ENCODE measurements at regions not wholly inside any gene's neighbourhood (a gene's known extent, or its start where the extent isn't known, plus 50 kb on each side); places are given as distances from the start of the nearest gene placed in this dataset.
"Not testable (repeated sequence)": the region's sequence is repeated elsewhere in the genome, so short reads cannot be mapped to it uniquely, and the experiment has no call there.

DNA sequence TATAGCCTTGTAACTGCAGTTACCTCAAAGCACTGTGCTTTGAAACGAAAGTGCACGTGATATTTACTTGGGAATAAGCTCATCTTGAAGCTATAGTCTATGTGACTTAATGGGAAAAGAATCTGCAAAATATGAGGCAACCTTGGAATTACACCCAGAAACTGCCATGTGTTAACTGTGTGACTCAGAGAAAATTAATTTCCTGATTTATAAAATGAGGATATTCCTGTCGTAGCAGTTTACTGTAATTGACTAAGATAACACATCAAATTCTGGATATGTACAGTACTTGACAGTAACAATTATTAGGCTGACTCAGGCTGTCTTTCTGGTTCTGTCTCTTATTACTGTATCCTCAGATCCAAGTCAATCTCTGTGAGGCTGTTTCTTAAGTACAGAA, 1079.9 kb upstream of the ACO1 start:
- Mint-ChIP-seq H3K4me3 (no peak overlapping the region), H3K36me3 (no peaks in the 10 kb centered on the region), H3K9me3 (no peaks in the 10 kb centered on the region), H3K4me1 (peaks cover 15 to 25% of the 10 kb centered on the region in 2 donors), H3K27me3 (ENCODE audit: low read depth in 3 of 3) (no peaks in the 10 kb centered on the region), H3K27ac (no peak overlapping the region)
- no peak for DNase-seq

DNA sequence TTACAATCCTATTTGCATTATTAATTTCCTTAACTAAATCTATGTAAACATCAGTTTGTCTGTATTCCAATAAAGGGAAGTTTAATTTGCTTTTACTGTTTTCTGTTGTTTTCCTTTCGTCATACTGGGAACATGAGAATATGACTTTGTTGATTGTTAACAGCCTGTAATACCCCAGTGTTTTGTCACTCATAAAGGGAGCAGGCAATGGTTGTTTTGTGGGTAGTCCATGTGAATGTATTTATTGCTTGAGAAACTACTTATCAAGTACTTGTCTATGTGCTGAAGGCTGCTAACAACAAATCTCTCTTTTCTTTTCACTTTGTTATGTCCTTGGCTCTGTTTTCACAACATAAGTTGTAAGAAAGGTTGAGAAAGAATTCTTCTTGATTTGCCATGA, 1070.2 kb upstream of the ACO1 start:
- Mint-ChIP-seq H3K4me1 (peaks cover 0 to 2% of the 10 kb centered on the region in 2 donors), H3K9me3 (peaks cover 0 to 8% (median 0%) of the 10 kb centered on the region in 6 donors), H3K36me3 (no peaks in the 10 kb centered on the region), H3K27me3 (ENCODE audit: low read depth in 3 of 3) (peaks cover 0 to 2% (median 1%) of the 10 kb centered on the region in 3 donors), H3K4me3 (no peak overlapping the region), H3K27ac (no peak overlapping the region)
- no peak for DNase-seq

DNA sequence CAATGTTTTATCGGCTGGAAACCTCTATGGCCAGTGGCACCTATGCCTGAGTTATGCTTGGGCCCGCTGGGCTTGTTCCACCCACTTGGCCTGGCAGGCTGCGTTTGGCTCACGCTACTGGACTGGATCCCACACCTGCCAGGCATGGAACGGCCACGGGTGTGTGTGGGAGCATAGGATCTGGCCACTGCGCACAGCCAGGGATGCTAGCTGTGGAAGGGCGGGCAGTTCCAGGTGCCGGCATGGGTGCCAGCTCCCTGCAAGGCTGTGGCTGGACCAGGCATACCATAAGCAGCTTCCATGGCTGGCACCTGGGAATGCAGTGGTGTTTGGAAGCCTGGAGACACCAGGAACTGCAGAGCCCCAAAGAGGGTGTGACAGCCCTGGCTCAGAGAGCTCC, 1063.9 kb upstream of the ACO1 start:
- H3K36me3 Mint-ChIP-seq: no peaks in the 10 kb centered on the region
- H3K9me3 Mint-ChIP-seq: peaks cover 0 to 4% (median 0%) of the 10 kb centered on the region in 6 donors
- H3K27me3 Mint-ChIP-seq (ENCODE audit: low read depth in 3 of 3): no peaks in the 10 kb centered on the region
- DNase-seq: no peak
- H3K27ac Mint-ChIP-seq: no peak overlapping the region
- H3K4me1 Mint-ChIP-seq: peaks cover 20 to 24% of the 10 kb centered on the region in 2 donors
- no peak overlapping the region for H3K4me3 Mint-ChIP-seq

DNA sequence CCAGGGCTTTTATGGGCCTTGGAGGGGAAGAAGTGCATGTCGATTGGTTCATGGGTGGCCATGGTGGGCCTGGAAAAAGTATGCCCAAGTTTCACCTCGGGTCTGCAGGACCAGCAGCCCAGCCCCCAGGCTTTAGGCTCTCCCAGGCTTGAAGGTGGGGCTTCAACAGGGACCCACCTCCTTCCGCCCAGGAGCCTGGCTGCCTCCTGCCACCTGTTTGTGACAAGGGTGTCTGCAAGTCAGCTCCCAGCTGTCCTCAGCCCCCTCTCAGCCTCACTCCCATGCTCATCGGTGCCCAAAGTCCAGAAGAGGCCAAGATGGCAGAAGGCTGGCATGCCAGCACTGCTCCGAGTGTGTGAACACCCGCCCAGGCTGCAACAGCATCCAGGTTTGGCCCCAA, 1063.2 kb upstream of the ACO1 start:
- no peak overlapping the region for H3K4me3 Mint-ChIP-seq
- peaks cover 0 to 4% (median 0%) of the 10 kb centered on the region in 6 donors for H3K9me3 Mint-ChIP-seq
- H3K4me1 Mint-ChIP-seq: peaks cover 21 to 24% of the 10 kb centered on the region in 2 donors
- no peaks in the 10 kb centered on the region for H3K27me3 Mint-ChIP-seq (ENCODE audit: low read depth in 3 of 3)
- no peak for DNase-seq
- H3K36me3 Mint-ChIP-seq: no peaks in the 10 kb centered on the region
- no peak overlapping the region for H3K27ac Mint-ChIP-seq

DNA sequence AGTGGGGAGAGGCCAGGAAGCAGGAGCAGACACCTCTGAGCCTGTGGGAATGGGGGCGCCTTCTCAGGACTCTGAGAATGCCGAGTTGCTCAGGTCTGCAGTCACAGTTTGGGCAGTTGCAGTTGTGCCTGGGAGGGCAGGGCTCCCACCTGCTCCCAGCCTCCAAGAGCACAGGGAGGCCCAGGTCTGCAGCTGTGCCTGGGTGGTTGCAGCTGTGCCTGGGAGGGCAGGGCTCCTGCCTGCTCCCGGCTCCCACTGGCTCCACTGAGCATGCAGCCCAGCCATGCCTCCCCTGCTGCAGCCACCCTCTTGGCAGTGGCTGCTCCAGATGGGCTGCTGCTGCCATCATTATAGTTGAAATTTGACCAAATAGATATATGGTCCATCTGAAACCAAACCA, 1062.8 kb upstream of the ACO1 start:
- no peak for DNase-seq
- H3K9me3 Mint-ChIP-seq: peaks cover 0 to 4% (median 0%) of the 10 kb centered on the region in 6 donors
- H3K4me1 Mint-ChIP-seq: peaks cover 24 to 25% of the 10 kb centered on the region in 2 donors
- no peak overlapping the region for H3K27ac Mint-ChIP-seq
- no peaks in the 10 kb centered on the region for H3K27me3 Mint-ChIP-seq (ENCODE audit: low read depth in 3 of 3)
- no peak overlapping the region for H3K4me3 Mint-ChIP-seq
- H3K36me3 Mint-ChIP-seq: no peaks in the 10 kb centered on the region

DNA sequence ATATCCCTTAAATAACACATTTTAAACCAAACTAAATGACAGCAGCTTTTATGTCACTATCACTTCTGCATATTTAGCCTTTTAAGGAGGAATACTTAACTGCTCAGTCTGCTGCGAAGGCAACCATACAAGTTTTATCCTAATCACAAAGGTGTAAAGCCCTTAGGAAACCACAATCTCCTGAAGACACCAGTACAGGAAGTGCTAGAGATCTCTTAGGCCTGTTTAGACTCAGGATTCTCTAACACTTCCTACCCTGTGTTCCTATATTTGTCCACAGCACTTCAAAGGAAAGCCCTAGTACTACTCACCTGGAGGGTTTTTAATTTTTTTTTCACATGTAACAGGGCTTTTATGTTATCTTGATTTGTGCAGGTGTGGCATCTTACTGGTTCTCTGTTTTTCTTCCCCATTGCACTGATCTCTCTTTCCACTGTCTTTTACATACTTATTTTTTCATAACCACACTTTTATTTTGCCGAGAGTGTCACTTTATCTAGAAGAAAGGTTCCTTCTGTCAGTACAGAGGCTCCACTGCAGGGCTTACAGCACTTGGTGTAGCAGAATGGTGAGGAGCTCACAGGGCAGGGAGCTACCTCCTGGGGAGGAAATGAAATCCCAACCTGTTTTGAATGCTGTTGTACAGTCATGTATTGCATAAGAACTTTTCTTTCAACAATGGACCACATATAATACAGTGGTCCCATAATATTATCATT, 1060.6 kb upstream of the ACO1 start:
- peak overlapping the region in 4 of 5 donors; percentile 7 to 60 (median 42) for H3K4me3 Mint-ChIP-seq
- DNase-seq: peak in 1 of 3 donors; percentile 12

DNA sequence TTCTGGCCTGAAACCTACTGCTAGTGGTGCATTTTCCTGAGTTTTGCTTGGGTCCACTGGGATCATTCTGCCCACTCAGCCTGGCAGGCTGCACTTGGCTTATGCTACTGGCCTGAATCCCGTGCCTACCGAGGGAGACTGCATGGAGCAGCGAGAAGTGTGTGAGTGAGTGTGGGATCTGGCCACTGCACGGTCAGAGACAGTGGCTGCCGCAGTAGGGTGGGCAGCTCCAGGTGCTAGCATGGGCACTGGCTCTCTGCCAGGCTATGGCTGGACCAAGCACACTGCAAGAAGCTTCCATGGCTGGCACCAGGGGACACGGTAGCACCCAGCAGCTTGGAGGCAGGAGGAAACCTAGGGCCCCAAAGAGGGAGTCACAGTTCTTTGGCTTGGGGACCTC, 1058.7 kb upstream of the ACO1 start:
- no peak for DNase-seq
- Mint-ChIP-seq H3K27me3 (ENCODE audit: low read depth in 3 of 3) (peaks cover 0 to 4% (median 3%) of the 10 kb centered on the region in 3 donors), H3K27ac (peak overlapping the region in 2 of 6 donors; percentile 45 to 67), H3K4me3 (no peak overlapping the region), H3K36me3 (no peaks in the 10 kb centered on the region), H3K9me3 (no peaks in the 10 kb centered on the region), H3K4me1 (peaks cover 24 to 27% of the 10 kb centered on the region in 2 donors)

More for the DNA sequence above, 1060.6 kb upstream of the ACO1 start:
- Mint-ChIP-seq H3K27ac (peak overlapping the region; percentile 14 to 86 (median 58)), H3K36me3 (no peaks in the 10 kb centered on the region), H3K4me1 (peaks cover 24 to 27% of the 10 kb centered on the region in 2 donors), H3K9me3 (no peaks in the 10 kb centered on the region), H3K27me3 (ENCODE audit: low read depth in 3 of 3) (peaks cover 0 to 4% (median 3%) of the 10 kb centered on the region in 3 donors)

DNA sequence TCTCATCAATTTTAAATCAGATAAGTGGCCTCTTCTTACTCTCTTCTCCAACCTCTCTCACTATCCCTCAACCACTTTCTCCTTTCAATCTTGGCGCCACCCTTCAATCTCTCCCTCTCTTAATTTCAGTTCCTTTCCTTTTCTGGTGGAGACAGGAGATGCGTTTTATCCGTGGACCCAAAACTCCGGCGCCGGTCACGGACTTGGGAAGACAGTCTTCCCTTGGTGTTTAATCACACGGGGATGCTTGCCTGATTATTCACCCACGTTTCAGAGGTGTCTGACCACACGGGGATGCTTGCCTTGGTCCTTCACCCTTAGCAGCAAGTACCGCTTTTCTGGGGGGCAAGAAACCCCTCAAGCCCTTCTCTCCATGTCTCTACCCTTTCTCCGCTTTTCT, 1057.6 kb upstream of the ACO1 start:
- DNase-seq; H3K36me3 Mint-ChIP-seq; H3K27me3 Mint-ChIP-seq (ENCODE audit: low read depth in 3 of 3); H3K9me3 Mint-ChIP-seq: not testable (repeated sequence)
- Mint-ChIP-seq H3K27ac (peak overlapping the region in 1 of 6 donors; percentile 13), H3K4me1 (peaks cover 24 to 27% of the 10 kb centered on the region in 2 donors), H3K4me3 (peak overlapping the region in 1 of 5 donors; percentile 2)

DNA sequence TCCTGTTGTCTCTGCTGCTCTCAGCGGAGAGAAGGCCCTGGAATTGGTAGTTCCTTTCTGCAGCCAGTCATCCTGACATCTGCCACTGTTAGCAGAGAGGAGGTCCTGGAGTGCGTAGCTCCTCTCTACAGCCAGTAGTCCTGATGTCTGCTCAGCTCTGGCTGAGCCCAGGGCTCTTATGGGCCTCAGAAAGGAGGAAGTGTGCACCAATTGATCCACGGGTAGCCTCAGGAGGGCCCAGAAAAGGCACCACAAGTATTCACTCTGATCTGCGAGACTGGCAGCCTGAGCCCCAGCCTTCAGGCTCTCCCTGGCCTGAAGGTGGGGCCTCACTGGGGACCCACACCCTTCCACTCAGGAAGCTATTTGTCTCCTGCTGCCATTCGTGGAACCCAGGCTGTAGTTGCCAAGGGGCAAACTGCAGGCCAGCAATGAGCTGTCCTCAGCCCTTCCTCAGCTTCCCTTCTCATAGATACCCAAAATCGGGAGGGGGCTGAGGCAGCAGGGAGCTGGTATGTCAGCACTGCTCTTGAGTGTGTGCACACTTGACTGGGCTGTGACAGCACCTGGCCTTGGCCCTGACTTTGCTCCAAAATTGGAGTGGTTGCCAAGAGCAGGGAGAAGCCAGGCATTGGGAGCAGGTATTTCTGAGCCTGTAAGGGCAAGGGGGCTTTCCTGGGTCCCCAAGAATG, 1049.5 kb upstream of the ACO1 start:
- Mint-ChIP-seq H3K27ac (peak overlapping the region in 3 of 6 donors; percentile 18 to 76 (median 73)), H3K4me1 (peaks cover 20% of the 10 kb centered on the region in 2 donors), H3K36me3 (no peaks in the 10 kb centered on the region), H3K4me3 (peak overlapping the region in 1 of 5 donors; percentile 13), H3K27me3 (ENCODE audit: low read depth in 3 of 3) (peaks cover 0 to 1% (median 0%) of the 10 kb centered on the region in 3 donors), H3K9me3 (peaks cover 0 to 3% (median 0%) of the 10 kb centered on the region in 6 donors)
- DNase-seq: no peak

DNA sequence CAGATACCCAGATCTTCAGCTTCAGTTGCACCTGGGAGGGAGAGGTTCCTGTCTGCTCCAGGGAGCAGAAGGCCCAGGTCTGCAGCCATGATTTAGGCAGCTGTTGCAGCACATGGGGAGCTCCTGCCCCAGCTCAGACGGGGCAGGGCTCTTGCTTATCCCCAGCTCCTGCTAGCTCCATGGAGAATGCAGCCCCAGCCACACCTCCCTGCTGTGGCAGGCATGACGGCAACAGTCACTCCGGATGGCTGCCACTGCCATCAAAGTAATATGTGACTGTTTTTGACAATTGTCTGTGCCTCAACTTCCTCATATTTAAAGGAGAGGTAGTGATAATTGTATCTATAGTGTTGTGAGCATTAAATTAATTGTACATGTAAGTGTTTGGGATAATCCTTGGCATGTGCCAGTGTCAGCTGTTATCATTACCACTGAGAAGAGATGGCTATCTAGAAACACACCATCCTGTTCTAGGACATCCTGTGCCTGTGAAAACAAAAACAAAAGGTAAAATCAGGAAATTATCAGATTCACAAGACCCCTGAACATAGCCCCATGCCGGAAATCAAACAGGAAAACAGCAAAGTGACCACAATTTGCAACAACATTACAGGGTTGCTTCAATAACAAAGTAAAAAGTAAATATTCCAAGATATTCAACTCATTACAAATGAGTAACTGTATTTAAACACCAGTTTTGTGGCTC, 1048.8 kb upstream of the ACO1 start:
- peaks cover 20% of the 10 kb centered on the region in 2 donors for H3K4me1 Mint-ChIP-seq
- H3K9me3 Mint-ChIP-seq: peaks cover 0 to 3% (median 0%) of the 10 kb centered on the region in 6 donors
- peak overlapping the region; percentile 42 to 93 (median 80) for H3K27ac Mint-ChIP-seq
- no peaks in the 10 kb centered on the region for H3K36me3 Mint-ChIP-seq
- peak in 1 of 3 donors; percentile 28 for DNase-seq
- H3K27me3 Mint-ChIP-seq (ENCODE audit: low read depth in 3 of 3): peaks cover 0 to 1% (median 0%) of the 10 kb centered on the region in 3 donors
- H3K4me3 Mint-ChIP-seq: peak overlapping the region; percentile 56 to 76 (median 62)

DNA sequence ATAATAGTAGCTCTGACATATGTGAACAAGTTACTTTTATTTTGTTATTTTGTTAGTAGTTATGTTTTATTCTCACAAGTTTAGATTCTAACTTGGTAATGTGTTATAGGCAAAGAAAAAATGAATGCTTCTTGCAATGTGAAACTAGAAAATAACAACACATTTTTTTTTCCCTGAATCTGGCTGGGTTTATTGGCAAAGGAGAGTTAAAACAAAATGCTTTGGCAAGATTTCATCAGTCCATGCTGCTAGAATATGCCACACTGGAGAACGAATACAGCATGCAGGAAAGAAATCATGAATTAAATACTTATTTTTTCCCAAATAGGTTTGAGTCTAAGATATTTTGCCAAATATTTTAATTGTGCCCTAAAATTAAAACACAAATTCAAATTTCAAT, 1048.1 kb upstream of the ACO1 start:
- H3K36me3 Mint-ChIP-seq: no peaks in the 10 kb centered on the region
- H3K9me3 Mint-ChIP-seq: peaks cover 0 to 3% (median 0%) of the 10 kb centered on the region in 6 donors
- peaks cover 20% of the 10 kb centered on the region in 2 donors for H3K4me1 Mint-ChIP-seq
- H3K4me3 Mint-ChIP-seq: peak overlapping the region in 3 of 5 donors; percentile 62 to 76 (median 67)
- DNase-seq: no peak
- peak overlapping the region; percentile 23 to 93 (median 54) for H3K27ac Mint-ChIP-seq
- H3K27me3 Mint-ChIP-seq (ENCODE audit: low read depth in 3 of 3): peaks cover 0 to 1% (median 0%) of the 10 kb centered on the region in 3 donors

DNA sequence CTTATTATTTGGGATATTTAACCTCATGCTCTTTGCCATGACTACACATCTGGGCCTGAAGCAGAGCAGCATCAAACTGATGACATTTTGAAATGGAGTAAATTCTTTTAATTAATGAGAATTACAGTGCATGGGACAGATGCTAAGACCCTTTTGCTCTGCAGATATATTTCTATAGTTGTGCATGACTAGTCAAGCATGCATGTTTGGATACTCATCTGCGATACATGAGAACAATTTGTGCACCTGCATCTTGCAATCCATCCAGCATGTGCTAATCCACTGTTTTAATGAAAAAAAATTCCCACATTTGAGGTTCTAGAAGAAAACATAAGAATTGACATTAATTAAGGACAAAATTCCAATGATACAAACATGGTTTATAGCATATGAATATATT, 1047.6 kb upstream of the ACO1 start:
- Mint-ChIP-seq H3K4me3 (peak overlapping the region in 2 of 5 donors; percentile 67 to 76), H3K4me1 (peaks cover 20% of the 10 kb centered on the region in 2 donors), H3K27me3 (ENCODE audit: low read depth in 3 of 3) (peaks cover 0 to 1% (median 0%) of the 10 kb centered on the region in 3 donors), H3K9me3 (peaks cover 0 to 3% (median 0%) of the 10 kb centered on the region in 6 donors), H3K36me3 (no peaks in the 10 kb centered on the region), H3K27ac (peak overlapping the region in 1 of 6 donors; percentile 93)
- DNase-seq: no peak

DNA sequence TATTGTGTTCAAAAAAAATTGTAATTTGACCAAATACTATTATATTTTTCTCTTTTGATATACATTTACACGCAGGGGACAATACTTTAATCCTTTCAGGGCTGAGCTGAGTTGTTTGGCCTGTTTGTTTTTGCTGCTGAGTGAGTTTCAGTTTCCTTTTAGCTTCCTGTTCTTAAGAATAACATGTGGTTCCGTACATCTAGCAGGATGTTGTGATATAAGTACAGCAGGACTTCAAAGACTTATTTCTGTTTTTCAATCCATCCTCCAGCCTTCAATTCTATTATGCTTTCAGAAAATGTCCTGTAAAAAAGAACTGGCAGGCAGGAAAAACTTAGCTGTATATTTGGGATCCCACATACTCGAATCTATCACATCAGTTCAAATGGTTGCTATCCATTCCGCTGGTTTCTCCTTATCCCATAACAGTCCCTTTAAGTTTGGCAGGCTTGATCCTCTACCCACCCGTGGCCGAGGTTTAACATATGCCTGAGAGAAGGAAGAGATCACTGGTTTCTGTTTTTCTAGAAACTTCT, 1037.3 kb upstream of the ACO1 start:
- Mint-ChIP-seq H3K4me1 (peaks cover 17 to 33% of the 10 kb centered on the region in 2 donors), H3K4me3 (peak overlapping the region; percentile 63 to 83 (median 68)), H3K27ac (peak overlapping the region; percentile 85 to 96 (median 92)), H3K27me3 (ENCODE audit: low read depth in 3 of 3) (no peaks in the 10 kb centered on the region), H3K9me3 (peaks cover 0 to 2% (median 0%) of the 10 kb centered on the region in 6 donors), H3K36me3 (peaks cover 3 to 10% (median 4%) of the 10 kb centered on the region in 3 donors)
- peak; percentile 57 to 61 (median 59) for DNase-seq
